Left ventricle myocardium inferior (tissue), 1 donor: ENCODE measurements at regions not wholly inside any gene's neighbourhood (a gene's known extent, or its start where the extent isn't known, plus 50 kb on each side); places are given as distances from the start of the nearest gene placed in this dataset.
"Not testable (repeated sequence)": the region's sequence is repeated elsewhere in the genome, so short reads cannot be mapped to it uniquely, and the experiment has no call there.

Experiments
- DNase-seq: peaks from one replicate; pipeline ENCODE4 v3.0.0-alpha.2; 2020
- H3K27ac ChIP-seq: fragments of 200-600 bp; replicated peaks from 2 replicates; pipeline ENCODE4 v1.8.0; 2021
- H3K27me3 ChIP-seq: fragments of 200-600 bp; 2 replicates; pipeline ENCODE4 v1.8.0; 2021; ENCODE audit warnings: low read depth
- H3K36me3 ChIP-seq: fragments of 200-600 bp; 2 replicates; pipeline ENCODE4 v1.8.0; 2021
- H3K4me1 ChIP-seq: fragments of 200-600 bp; 2 replicates; pipeline ENCODE4 v1.8.0; 2021
- H3K4me3 ChIP-seq: fragments of 200-600 bp; 2 replicates; pipeline ENCODE4 v1.8.0; 2021; ENCODE audit warnings: mild to moderate bottlenecking, moderate library complexity
- H3K9me3 ChIP-seq: fragments of 200-600 bp; replicated peaks from 2 replicates; pipeline ENCODE4 v1.8.0; 2021
- CTCF ChIP-seq: fragments of 200-600 bp; IDR thresholded peaks from 2 replicates; pipeline ENCODE4 v1.8.0; 2021; ENCODE audit warnings: antibody characterized with exemption, mild to moderate bottlenecking, borderline replicate concordance
- intact Hi-C: fragments of 100-400 bp; cut with micrococcal nuclease; formaldehyde crosslinking; loops from one replicate; pipeline ENCODE4 v1.11.0; 2022
- donor health status: DM: no; HTN: yes; CAD: no; lungs with severe emphysema.

GRCh38 chr9:100639854-100640253, 62.0 kb downstream of the CAVIN4 start:
- Histone ChIP-seq H3K4me3 (no peak overlapping the region), H3K27me3 (peaks cover 13% of the 10 kb centered on the region), H3K27ac (no peak overlapping the region), H3K9me3 (peaks cover 20% of the 10 kb centered on the region), H3K36me3 (no peaks in the 10 kb centered on the region), H3K4me1 (no peaks in the 10 kb centered on the region)
- TF ChIP-seq CTCF: no peak
- intact Hi-C loops: no loop called here
- no peak for DNase-seq

- Histone ChIP-seq H3K4me3 (no peak overlapping the region), H3K36me3 (no peaks in the 10 kb centered on the region), H3K4me1 (no peaks in the 10 kb centered on the region), H3K27me3 (peaks cover 13% of the 10 kb centered on the region), H3K27ac (no peak overlapping the region), H3K9me3 (peaks cover 19% of the 10 kb centered on the region)
- TF ChIP-seq CTCF: no peak
- intact Hi-C loops: no loop called here
- no peak for DNase-seq
These were observed 62.7 kb downstream of the CAVIN4 start for GRCh38 chr9:100640447-100641050.

GRCh38 chr9:100641166-100641565, 63.3 kb downstream of the CAVIN4 start:
- Histone ChIP-seq H3K36me3 (no peaks in the 10 kb centered on the region), H3K4me1 (no peaks in the 10 kb centered on the region), H3K27me3 (peaks cover 13% of the 10 kb centered on the region), H3K4me3 (no peak overlapping the region), H3K9me3 (peaks cover 12% of the 10 kb centered on the region), H3K27ac (no peak overlapping the region)
- intact Hi-C loops: no loop called here
- no peak for DNase-seq
- no peak for TF ChIP-seq CTCF

- intact Hi-C loops: no loop called here
These were observed 75.0 kb downstream of the CAVIN4 start for GRCh38 chr9:100652850-100653249.

GRCh38 chr9:100653643-100654334, 75.9 kb downstream of the CAVIN4 start:
- intact Hi-C loops: no loop called here
- Histone ChIP-seq H3K27ac (no peak overlapping the region), H3K4me1 (no peaks in the 10 kb centered on the region), H3K27me3 (peaks cover 6% of the 10 kb centered on the region), H3K4me3 (no peak overlapping the region), H3K9me3 (peaks cover 34% of the 10 kb centered on the region), H3K36me3 (no peaks in the 10 kb centered on the region)
- no peak for DNase-seq
- TF ChIP-seq CTCF: no peak

More at GRCh38 chr9:100652850-100653249, 75.0 kb downstream of the CAVIN4 start:
- H3K36me3 ChIP-seq: no peaks in the 10 kb centered on the region
- H3K4me3 ChIP-seq: no peak overlapping the region
- H3K27ac ChIP-seq: no peak overlapping the region
- H3K9me3 ChIP-seq: peaks cover 42% of the 10 kb centered on the region
- no peak for DNase-seq
- peaks cover 6% of the 10 kb centered on the region for H3K27me3 ChIP-seq
- no peaks in the 10 kb centered on the region for H3K4me1 ChIP-seq
- no peak for TF ChIP-seq CTCF

GRCh38 chr9:100656851-100657250, 79.0 kb downstream of the CAVIN4 start:
- intact Hi-C loops, H3K4me3 ChIP-seq, H3K27ac ChIP-seq, H3K36me3 ChIP-seq, H3K27me3 ChIP-seq, DNase-seq, H3K4me1 ChIP-seq: not testable (repeated sequence)
- H3K9me3 ChIP-seq: peaks cover 30% of the 10 kb centered on the region
